Epithelial cell of proximal tubule (primary cell): ENCODE measurements at regions not wholly inside any gene's neighbourhood (a gene's known extent, or its start where the extent isn't known, plus 50 kb on each side); places are given as distances from the start of the nearest gene placed in this dataset.

Experiments
- DNase-seq: peaks from one replicate; pipeline ENCODE4 v3.0.0-alpha.2; 2011; ENCODE audit warnings: low read depth
- H3K4me3 ChIP-seq: 2 replicates; pipeline ENCODE4 v1.5.1; 2011; ENCODE audit warnings: low read depth, mild to moderate bottlenecking, low read length
- CTCF ChIP-seq: conservative IDR thresholded peaks from 2 replicates; pipeline ENCODE4 v1.5.1; 2012; ENCODE audit warnings: low read depth, mild to moderate bottlenecking, low read length

GRCh38 chr13:92938486-92939020 lies 288.1 kb upstream of the GPC6 start:
- no peak overlapping the region for H3K4me3 ChIP-seq
- TF ChIP-seq CTCF: no peak
- DNase-seq: no peak

- TF ChIP-seq CTCF: no peak
- DNase-seq: no peak
- no peak overlapping the region for H3K4me3 ChIP-seq
These were observed 285.4 kb upstream of the GPC6 start for GRCh38 chr13:92941167-92941566.

GRCh38 chr13:92947770-92948434 lies 278.7 kb upstream of the GPC6 start:
- no peak overlapping the region for H3K4me3 ChIP-seq
- TF ChIP-seq CTCF: no peak
- no peak for DNase-seq

GRCh38 chr13:92950771-92951170 lies 275.8 kb upstream of the GPC6 start:
- DNase-seq: no peak
- H3K4me3 ChIP-seq: no peak overlapping the region
- TF ChIP-seq CTCF: no peak

GRCh38 chr13:92951273-92951890 lies 275.2 kb upstream of the GPC6 start:
- no peak for DNase-seq
- TF ChIP-seq CTCF: no peak
- no peak overlapping the region for H3K4me3 ChIP-seq

GRCh38 chr13:92952161-92952560 lies 274.4 kb upstream of the GPC6 start:
- TF ChIP-seq CTCF: no peak
- H3K4me3 ChIP-seq: no peak overlapping the region
- DNase-seq: no peak

GRCh38 chr13:92954746-92955145 lies 271.9 kb upstream of the GPC6 start:
- TF ChIP-seq CTCF: no peak
- no peak overlapping the region for H3K4me3 ChIP-seq
- DNase-seq: no peak
